ENCODE measurements at regions not wholly inside any gene's neighbourhood (a gene's known extent, or its start where the extent isn't known, plus 50 kb on each side); places are given as distances from the start of the nearest gene placed in this dataset.
"Not testable (repeated sequence)": the region's sequence is repeated elsewhere in the genome, so short reads cannot be mapped to it uniquely, and the experiment has no call there.

GRCh38 chrY:13756615-13757014 is 52.9 kb downstream of the TMSB4Y start:
- in situ Hi-C loops (cut with MboI; ENCODE audit: low pct_unique_long_range_greater_than_20kb, low sequenced_read_pairs): no loop called here
- no peak for DNase-seq

- in situ Hi-C loops (cut with MboI; ENCODE audit: low pct_unique_long_range_greater_than_20kb, low sequenced_read_pairs): no loop called here
- DNase-seq: no peak
Measured at GRCh38 chrY:13766040-13766439, 62.3 kb downstream of the TMSB4Y start.

- in situ Hi-C loops (cut with MboI; ENCODE audit: low pct_unique_long_range_greater_than_20kb, low sequenced_read_pairs): no loop called here
- peak; percentile 38 for DNase-seq
Measured at GRCh38 chrY:13790108-13790793, 86.6 kb downstream of the TMSB4Y start.

DNA sequence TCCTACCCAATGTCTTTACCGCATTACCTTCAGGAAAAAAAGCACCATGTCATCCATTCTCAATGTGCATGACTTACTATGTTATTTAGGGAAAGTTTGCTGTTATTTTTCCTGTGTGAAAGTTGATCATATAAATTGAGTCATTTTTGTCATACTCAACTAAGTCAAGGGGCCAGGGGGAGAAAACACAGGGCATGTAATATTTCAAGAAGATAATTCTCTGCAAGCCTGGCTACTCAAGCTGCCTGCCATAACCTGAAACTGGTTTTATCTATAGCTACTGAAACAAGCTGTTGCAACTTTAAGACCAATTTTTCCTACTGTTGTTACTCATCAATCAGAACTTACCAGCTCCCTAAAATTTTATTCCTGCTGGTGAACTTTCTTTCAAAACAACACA is 91.4 kb downstream of the TMSB4Y start:
- no peak for DNase-seq
- in situ Hi-C loops (cut with MboI; ENCODE audit: low pct_unique_long_range_greater_than_20kb, low sequenced_read_pairs): no loop called here

DNA sequence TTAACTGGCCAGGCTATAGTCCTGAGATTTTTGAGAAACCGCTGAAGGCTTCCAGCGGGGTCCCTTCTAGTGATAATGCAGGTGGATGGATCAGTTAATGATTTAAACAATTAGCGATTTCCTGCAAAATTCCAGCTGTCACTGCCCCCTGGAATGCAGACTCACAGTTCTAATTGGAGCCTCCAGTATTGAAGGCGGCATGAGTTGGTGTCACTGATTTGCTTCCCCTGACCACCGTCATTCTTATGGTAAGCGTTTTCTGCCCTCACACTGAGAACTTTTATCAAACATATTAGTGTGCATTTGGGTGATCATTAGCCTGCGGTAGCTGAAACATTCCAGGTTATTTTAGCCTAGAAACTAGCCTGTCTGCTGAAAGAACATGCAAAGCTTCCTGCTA is 99.1 kb downstream of the TMSB4Y start:
- in situ Hi-C loops (cut with MboI; ENCODE audit: low pct_unique_long_range_greater_than_20kb, low sequenced_read_pairs): no loop called here
- DNase-seq: no peak

- no peak for DNase-seq
- in situ Hi-C loops (cut with MboI; ENCODE audit: low pct_unique_long_range_greater_than_20kb, low sequenced_read_pairs): no loop called here
Measured at GRCh38 chrY:13803424-13803823, 99.7 kb downstream of the TMSB4Y start.

GRCh38 chrY:13804124-13805056 is 100.7 kb downstream of the TMSB4Y start:
- DNase-seq: no peak
- in situ Hi-C loops (cut with MboI; ENCODE audit: low pct_unique_long_range_greater_than_20kb, low sequenced_read_pairs): no loop called here

DNA sequence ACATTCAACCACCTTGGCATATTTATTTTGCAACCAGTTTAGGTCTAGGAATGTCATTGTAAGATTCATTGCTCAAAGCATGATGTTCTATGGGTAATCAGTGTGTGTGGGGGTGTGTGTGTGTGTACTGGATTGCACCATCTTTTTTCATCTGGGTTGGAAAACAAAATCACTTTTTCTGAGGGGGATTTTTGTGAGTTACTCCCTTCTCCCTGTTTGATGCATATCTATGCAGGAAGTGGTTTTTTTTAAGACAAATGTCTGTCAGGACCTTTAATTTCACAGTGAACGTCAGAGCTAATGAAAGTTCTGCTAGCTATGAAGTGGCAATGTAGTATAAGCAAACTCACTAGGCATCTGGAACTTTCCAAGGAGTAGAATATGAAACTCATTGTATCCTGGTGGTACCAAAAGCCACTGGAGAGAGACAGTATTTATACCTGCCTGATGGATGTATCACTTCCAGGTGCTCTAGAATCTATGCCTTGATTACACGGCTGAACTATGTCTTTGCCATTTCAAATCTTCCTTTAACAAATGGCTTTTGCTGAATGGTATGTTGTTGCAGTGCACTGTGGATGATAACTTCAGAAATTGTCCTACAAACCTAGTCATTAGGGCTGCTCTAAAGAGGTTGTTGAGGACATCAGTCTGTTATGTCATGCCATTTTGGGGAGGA is 101.5 kb downstream of the TMSB4Y start:
- peak; percentile 47 for DNase-seq

DNA sequence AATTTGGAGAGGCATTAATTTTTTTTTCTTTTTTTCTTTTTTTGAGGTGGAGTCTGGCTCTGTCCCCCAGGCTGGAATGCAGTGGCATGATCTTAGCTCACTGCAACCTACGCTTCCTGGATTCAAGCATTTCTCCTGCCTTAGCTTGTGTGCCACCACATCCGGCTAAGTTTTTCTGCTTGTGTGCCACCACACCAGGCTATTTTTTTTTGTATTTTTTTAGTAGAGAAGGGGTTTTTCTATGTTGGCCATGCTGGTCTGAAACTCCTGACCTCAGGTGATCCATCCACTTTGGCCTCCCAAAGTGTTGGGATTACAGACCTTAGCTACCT is 102.0 kb downstream of the TMSB4Y start:
- in situ Hi-C loops (cut with MboI; ENCODE audit: low pct_unique_long_range_greater_than_20kb, low sequenced_read_pairs): no loop called here
- DNase-seq: no peak

More for the DNA sequence above, 101.5 kb downstream of the TMSB4Y start:
- in situ Hi-C loops (cut with MboI; ENCODE audit: low pct_unique_long_range_greater_than_20kb, low sequenced_read_pairs): no loop called here

DNA sequence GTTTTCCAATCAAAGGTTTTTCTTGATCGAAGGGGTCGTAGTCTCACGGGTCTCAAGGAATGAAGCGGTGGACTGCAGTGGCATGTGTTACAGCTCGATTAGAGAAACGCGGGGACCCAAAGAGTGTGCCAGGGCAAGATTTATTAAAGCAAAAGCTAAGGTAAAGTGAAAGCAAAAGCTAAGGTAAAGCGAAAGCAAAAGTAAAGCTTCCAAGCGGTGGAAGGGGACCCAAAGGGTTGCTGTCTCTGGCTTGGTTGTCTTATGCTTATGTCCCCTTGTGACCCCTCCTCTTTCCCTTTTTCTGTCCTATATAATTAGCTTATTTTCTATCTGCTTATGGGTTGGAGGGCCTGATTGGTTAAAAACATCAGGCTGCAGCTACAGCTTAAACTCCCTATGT is 126.4 kb downstream of the TMSB4Y start:
- in situ Hi-C loops (cut with MboI; ENCODE audit: low pct_unique_long_range_greater_than_20kb, low sequenced_read_pairs): no loop called here

GRCh38 chrY:13844411-13844810 is 140.7 kb downstream of the TMSB4Y start:
- in situ Hi-C loops (cut with MboI; ENCODE audit: low pct_unique_long_range_greater_than_20kb, low sequenced_read_pairs): no loop called here
- no peak for DNase-seq

More for the DNA sequence above, 126.4 kb downstream of the TMSB4Y start:
- DNase-seq: no peak

GRCh38 chrY:13845276-13845675 is 141.0 kb downstream of the VCY start:
- in situ Hi-C loops (cut with MboI; ENCODE audit: low pct_unique_long_range_greater_than_20kb, low sequenced_read_pairs): no loop called here
- DNase-seq: no peak

- no peak for DNase-seq
- in situ Hi-C loops (cut with MboI; ENCODE audit: low pct_unique_long_range_greater_than_20kb, low sequenced_read_pairs): no loop called here
Measured at GRCh38 chrY:13869611-13870010, 116.7 kb downstream of the VCY start.

GRCh38 chrY:13871426-13871825 is 114.8 kb downstream of the VCY start:
- in situ Hi-C loops (cut with MboI; ENCODE audit: low pct_unique_long_range_greater_than_20kb, low sequenced_read_pairs): no loop called here
- no peak for DNase-seq

- in situ Hi-C loops (cut with MboI; ENCODE audit: low pct_unique_long_range_greater_than_20kb, low sequenced_read_pairs): no loop called here
- no peak for DNase-seq
Measured at GRCh38 chrY:13872696-13873095, 113.6 kb downstream of the VCY start.

- in situ Hi-C loops (cut with MboI; ENCODE audit: low pct_unique_long_range_greater_than_20kb, low sequenced_read_pairs): no loop called here
- no peak for DNase-seq
Measured at GRCh38 chrY:13878506-13878905, 107.8 kb downstream of the VCY start.

GRCh38 chrY:13881096-13881495 is 105.2 kb downstream of the VCY start:
- in situ Hi-C loops (cut with MboI; ENCODE audit: low pct_unique_long_range_greater_than_20kb, low sequenced_read_pairs): no loop called here
- no peak for DNase-seq

- no peak for DNase-seq
- in situ Hi-C loops (cut with MboI; ENCODE audit: low pct_unique_long_range_greater_than_20kb, low sequenced_read_pairs): no loop called here
Measured at GRCh38 chrY:13882829-13883228, 103.4 kb downstream of the VCY start.

GRCh38 chrY:13894028-13894427 is 92.2 kb downstream of the VCY start:
- in situ Hi-C loops (cut with MboI; ENCODE audit: low pct_unique_long_range_greater_than_20kb, low sequenced_read_pairs); DNase-seq: not testable (repeated sequence)

GRCh38 chrY:13907736-13908135 is 78.5 kb downstream of the VCY start:
- in situ Hi-C loops (cut with MboI; ENCODE audit: low pct_unique_long_range_greater_than_20kb, low sequenced_read_pairs): no loop called here
- DNase-seq: no peak
